Fibroblast of skin of abdomen (primary cell): ENCODE measurements at regions not wholly inside any gene's neighbourhood (a gene's known extent, or its start where the extent isn't known, plus 50 kb on each side); places are given as distances from the start of the nearest gene placed in this dataset.
"Not testable (repeated sequence)": the region's sequence is repeated elsewhere in the genome, so short reads cannot be mapped to it uniquely, and the experiment has no call there.

Experiments
- DNase-seq: peaks from one replicate; pipeline ENCODE4 v3.0.0-alpha.2; 2013

GRCh38 chr15:98330692-98331435, 317.5 kb upstream of the IGF1R start:
- no peak for DNase-seq

- DNase-seq: no peak
Observed at GRCh38 chr15:98331676-98332075, 316.7 kb upstream of the IGF1R start.

- no peak for DNase-seq
Observed at GRCh38 chr15:98333251-98333650, 315.1 kb upstream of the IGF1R start.

- DNase-seq: no peak
Observed at GRCh38 chr15:98342911-98343310, 305.4 kb upstream of the IGF1R start.

- DNase-seq: no peak
Observed at GRCh38 chr15:98344591-98344990, 303.7 kb upstream of the IGF1R start.

- no peak for DNase-seq
Observed at GRCh38 chr15:98347001-98347400, 301.3 kb upstream of the IGF1R start.

GRCh38 chr15:98347866-98348265, 300.5 kb upstream of the IGF1R start:
- DNase-seq: no peak

- no peak for DNase-seq
Observed at GRCh38 chr15:98350276-98350675, 298.1 kb upstream of the IGF1R start.

GRCh38 chr15:98358274-98358673, 290.1 kb upstream of the IGF1R start:
- not testable (repeated sequence) for DNase-seq

- DNase-seq: no peak
Observed at GRCh38 chr15:98358971-98359370, 289.4 kb upstream of the IGF1R start.

GRCh38 chr15:98363416-98363815, 284.9 kb upstream of the IGF1R start:
- no peak for DNase-seq

GRCh38 chr15:98363955-98364354, 284.4 kb upstream of the IGF1R start:
- no peak for DNase-seq

- DNase-seq: no peak
Observed at GRCh38 chr15:98369081-98369716, 279.1 kb upstream of the IGF1R start.

- no peak for DNase-seq
Observed at GRCh38 chr15:98375513-98376340, 272.6 kb upstream of the IGF1R start.

GRCh38 chr15:98380721-98381120, 267.6 kb upstream of the IGF1R start:
- no peak for DNase-seq

- DNase-seq: no peak
Observed at GRCh38 chr15:98381446-98381845, 266.9 kb upstream of the IGF1R start.

- DNase-seq: no peak
Observed at GRCh38 chr15:98382139-98382538, 266.2 kb upstream of the IGF1R start.

- DNase-seq: no peak
Observed at GRCh38 chr15:98383571-98383970, 264.8 kb upstream of the IGF1R start.

- DNase-seq: no peak
Observed at GRCh38 chr15:98384328-98385029, 263.9 kb upstream of the IGF1R start.

GRCh38 chr15:98385752-98386381, 262.5 kb upstream of the IGF1R start:
- no peak for DNase-seq

- no peak for DNase-seq
Observed at GRCh38 chr15:98386561-98386960, 261.8 kb upstream of the IGF1R start.

GRCh38 chr15:98387866-98388265, 260.5 kb upstream of the IGF1R start:
- no peak for DNase-seq
